NB4 (cell line): ENCODE measurements at regions not wholly inside any gene's neighbourhood (a gene's known extent, or its start where the extent isn't known, plus 50 kb on each side); places are given as distances from the start of the nearest gene placed in this dataset.

Experiments
- DNase-seq: peaks from one replicate; pipeline ENCODE4 v3.0.0; 2010; ENCODE audit warnings: low read depth
- H3K4me3 ChIP-seq: one replicate; pipeline ENCODE4 v1.5.1; 2011; ENCODE audit warnings: mild to moderate bottlenecking, low read depth, low read length, moderate library complexity
- MYC ChIP-seq: IDR thresholded peaks from 2 replicates; pipeline ENCODE4 v1.6.1; 2011; ENCODE audit warnings: low read depth, low read length
- POLR2A ChIP-seq: IDR thresholded peaks from 2 replicates; pipeline ENCODE4 v1.6.1; 2011; ENCODE audit warnings: mild to moderate bottlenecking; ENCODE audit not compliant: insufficient read length; ENCODE audit errors: extremely low read depth
- TF ChIP-seq, protein P1 (sequence below): IDR thresholded peaks from 2 replicates; pipeline ENCODE4 v1.6.1; 2011; ENCODE audit warnings: low read depth, low read length
- TF ChIP-seq, protein P2 (sequence below): IDR thresholded peaks from one replicate; pipeline ENCODE4 v1.5.1; 2012; ENCODE audit warnings: low read depth, low read length

DNA sequence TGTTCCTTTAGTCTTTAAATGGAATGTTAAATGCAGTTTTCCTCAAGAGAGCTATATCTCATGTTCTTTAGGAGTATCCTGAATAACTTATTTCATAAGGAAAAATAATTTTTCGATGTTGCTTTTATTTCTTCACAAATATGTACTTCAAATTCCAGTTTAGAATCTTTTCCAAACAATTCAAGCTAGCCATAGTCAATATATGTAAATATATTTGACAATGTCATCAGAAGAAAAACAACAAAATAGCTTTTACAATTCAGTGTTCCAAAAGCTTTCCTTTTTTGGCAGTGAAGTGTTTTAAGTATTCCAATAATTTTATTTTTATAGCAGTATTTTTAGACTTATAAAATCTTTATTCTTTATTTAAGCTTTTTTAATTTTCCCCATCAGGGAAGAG lies 1532.0 kb downstream of the PCDH18 start:
- no peak overlapping the region for H3K4me3 ChIP-seq
- TF ChIP-seq POLR2A = no peak
- TF ChIP-seq, protein P1, sequence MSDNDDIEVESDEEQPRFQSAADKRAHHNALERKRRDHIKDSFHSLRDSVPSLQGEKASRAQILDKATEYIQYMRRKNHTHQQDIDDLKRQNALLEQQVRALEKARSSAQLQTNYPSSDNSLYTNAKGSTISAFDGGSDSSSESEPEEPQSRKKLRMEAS = no peak
- TF ChIP-seq, protein P2, sequence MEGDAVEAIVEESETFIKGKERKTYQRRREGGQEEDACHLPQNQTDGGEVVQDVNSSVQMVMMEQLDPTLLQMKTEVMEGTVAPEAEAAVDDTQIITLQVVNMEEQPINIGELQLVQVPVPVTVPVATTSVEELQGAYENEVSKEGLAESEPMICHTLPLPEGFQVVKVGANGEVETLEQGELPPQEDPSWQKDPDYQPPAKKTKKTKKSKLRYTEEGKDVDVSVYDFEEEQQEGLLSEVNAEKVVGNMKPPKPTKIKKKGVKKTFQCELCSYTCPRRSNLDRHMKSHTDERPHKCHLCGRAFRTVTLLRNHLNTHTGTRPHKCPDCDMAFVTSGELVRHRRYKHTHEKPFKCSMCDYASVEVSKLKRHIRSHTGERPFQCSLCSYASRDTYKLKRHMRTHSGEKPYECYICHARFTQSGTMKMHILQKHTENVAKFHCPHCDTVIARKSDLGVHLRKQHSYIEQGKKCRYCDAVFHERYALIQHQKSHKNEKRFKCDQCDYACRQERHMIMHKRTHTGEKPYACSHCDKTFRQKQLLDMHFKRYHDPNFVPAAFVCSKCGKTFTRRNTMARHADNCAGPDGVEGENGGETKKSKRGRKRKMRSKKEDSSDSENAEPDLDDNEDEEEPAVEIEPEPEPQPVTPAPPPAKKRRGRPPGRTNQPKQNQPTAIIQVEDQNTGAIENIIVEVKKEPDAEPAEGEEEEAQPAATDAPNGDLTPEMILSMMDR = no peak
- TF ChIP-seq MYC = no peak
- no peak for DNase-seq

DNA sequence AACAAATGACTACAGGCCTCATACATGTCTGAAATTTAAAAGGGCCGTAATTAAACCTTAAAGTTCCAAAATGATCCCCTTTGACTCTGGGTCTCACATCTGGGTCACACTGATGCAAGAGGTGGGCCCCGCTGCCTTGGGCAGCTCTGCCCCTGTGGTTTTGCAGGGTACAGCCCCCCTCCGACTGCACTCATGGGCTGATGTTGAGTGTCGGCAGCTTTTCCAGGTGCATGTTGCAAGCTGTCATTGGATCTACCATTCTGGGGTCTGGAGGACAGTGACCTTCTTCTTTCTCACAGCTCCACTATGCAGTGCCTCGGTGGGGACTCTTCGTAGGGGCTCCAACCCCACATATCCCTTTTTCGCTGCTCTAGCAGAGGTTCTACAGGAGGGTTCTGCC lies 1537.9 kb downstream of the PCDH18 start:
- TF ChIP-seq MYC (no peak), POLR2A (no peak)
- TF ChIP-seq, protein P2 = no peak
- TF ChIP-seq, protein P1 = no peak
- DNase-seq = no peak
- H3K4me3 ChIP-seq = no peak overlapping the region

DNA sequence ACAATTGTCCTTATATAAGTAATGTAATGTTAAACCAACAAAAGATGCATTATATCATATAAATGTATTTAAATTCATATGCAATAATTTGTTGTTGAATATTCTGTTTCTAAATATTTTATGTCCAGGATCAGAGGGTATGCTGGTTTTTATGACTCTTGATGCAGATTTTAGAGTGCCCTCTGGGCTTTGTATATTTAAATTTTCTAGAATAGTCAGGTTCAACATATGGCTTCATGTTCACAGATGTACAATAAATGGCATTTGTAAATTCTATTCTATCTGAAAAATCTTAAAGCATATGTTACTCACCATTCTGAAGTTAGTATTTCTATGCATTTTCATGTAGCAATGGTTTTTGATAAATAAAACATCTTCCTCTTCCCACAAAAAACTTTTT lies 1555.4 kb downstream of the PCDH18 start:
- no peak overlapping the region for H3K4me3 ChIP-seq
- no peak for DNase-seq
- no peak for TF ChIP-seq POLR2A
- TF ChIP-seq, protein P2 = no peak
- no peak for TF ChIP-seq MYC
- TF ChIP-seq, protein P1 = no peak

DNA sequence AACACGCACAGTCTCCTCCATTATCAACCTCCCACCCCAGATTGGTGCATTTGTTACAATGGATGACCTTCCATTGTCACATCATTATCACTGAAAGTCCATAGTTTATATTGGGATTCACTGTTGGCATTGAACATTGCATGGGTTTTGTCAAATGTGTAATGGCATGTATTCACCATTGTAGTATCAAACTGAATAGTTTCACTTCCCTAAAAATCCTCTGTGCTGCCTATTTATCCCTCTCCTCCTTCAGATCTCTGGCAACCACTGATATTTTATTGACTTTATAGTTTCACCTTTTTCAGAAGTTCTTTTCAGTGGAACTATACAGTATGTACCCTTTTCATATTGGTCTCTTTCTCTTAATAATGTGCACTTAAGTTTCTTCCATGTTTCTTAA lies 1565.4 kb downstream of the PCDH18 start:
- peak; percentile 9 for DNase-seq
- TF ChIP-seq, protein P1 = no peak
- no peak for TF ChIP-seq MYC
- TF ChIP-seq, protein P2 = no peak
- TF ChIP-seq POLR2A = no peak
- no peak overlapping the region for H3K4me3 ChIP-seq

DNA sequence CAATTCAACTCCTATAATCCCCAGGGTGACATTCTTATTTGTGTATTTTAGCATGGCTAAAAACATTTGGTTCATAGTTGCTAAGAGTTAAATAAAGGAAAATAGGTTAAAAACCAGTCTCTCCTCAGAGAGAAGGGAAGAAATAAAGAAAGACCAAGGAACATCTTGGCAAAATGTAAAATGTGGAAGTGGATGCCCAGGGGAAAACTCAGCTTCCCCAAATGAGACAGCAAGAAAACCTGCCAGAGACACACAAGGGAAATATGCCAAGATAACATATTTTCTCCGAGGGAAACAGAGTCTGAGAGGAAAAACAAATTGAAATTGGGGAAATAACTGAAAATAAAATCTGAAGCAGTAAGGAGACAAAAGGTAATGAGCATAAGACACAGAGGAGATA lies 1569.3 kb downstream of the PCDH18 start:
- TF ChIP-seq POLR2A = no peak
- no peak for TF ChIP-seq MYC
- TF ChIP-seq, protein P2 = no peak
- TF ChIP-seq, protein P1 = no peak
- H3K4me3 ChIP-seq = no peak overlapping the region
- peak; percentile 8 for DNase-seq

DNA sequence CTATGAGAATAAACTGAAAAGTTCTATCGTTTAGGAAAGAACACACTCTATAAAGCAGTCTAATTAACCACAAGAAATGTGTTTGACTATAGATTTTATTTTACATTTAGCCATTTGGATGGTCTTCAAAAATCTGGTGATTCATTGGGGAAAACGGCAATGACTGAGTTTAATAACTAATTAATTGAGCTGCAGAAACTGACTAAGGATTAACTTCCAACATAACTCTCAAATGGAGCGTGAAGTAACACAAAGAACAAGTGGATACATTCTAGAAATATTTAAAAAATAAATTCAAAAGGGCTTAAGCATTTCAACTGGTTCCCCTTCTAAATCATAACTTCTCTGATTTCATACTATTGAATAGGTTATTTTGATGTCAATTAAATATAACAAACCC lies 1582.4 kb downstream of the PCDH18 start:
- DNase-seq = no peak
- TF ChIP-seq, protein P2 = no peak
- H3K4me3 ChIP-seq = no peak overlapping the region
